ENCODE measurements at regions not wholly inside any gene's neighbourhood (a gene's known extent, or its start where the extent isn't known, plus 50 kb on each side); places are given as distances from the start of the nearest gene placed in this dataset.
"Not testable (repeated sequence)": the region's sequence is repeated elsewhere in the genome, so short reads cannot be mapped to it uniquely, and the experiment has no call there.

GRCh38 chr3:102038477-102039142 lies 189.3 kb downstream of the NFKBIZ start:
- TF ChIP-seq CTCF (IDR thresholded peaks at IDR 0.05; ENCODE audit: partially characterized antibody, unreplicated experiment): no peak
- H3K27ac Mint-ChIP-seq (ENCODE audit: unreplicated experiment): no peak overlapping the region

GRCh38 chr3:102040144-102040543 lies 190.8 kb downstream of the NFKBIZ start:
- not testable (repeated sequence) for H3K27me3 Mint-ChIP-seq (ENCODE audit: unreplicated experiment); H3K4me1 Mint-ChIP-seq (ENCODE audit: low read depth, unreplicated experiment); DNase-seq; H3K9me3 Mint-ChIP-seq (ENCODE audit: unreplicated experiment); H3K4me3 Mint-ChIP-seq (ENCODE audit: unreplicated experiment); H3K27ac Mint-ChIP-seq (ENCODE audit: unreplicated experiment); H3K36me3 Mint-ChIP-seq (ENCODE audit: unreplicated experiment)

More at GRCh38 chr3:102038477-102039142, 189.3 kb downstream of the NFKBIZ start:
- Mint-ChIP-seq H3K4me1 (ENCODE audit: low read depth, unreplicated experiment) (no peaks in the 10 kb centered on the region), H3K36me3 (ENCODE audit: unreplicated experiment) (no peaks in the 10 kb centered on the region), H3K9me3 (ENCODE audit: unreplicated experiment) (peaks cover 3% of the 10 kb centered on the region), H3K27me3 (ENCODE audit: unreplicated experiment) (no peaks in the 10 kb centered on the region), H3K4me3 (ENCODE audit: unreplicated experiment) (no peak overlapping the region)
- DNase-seq: no peak

GRCh38 chr3:102053375-102053989 lies 204.2 kb downstream of the NFKBIZ start:
- H3K36me3 Mint-ChIP-seq (ENCODE audit: unreplicated experiment): no peaks in the 10 kb centered on the region
- no peaks in the 10 kb centered on the region for H3K27me3 Mint-ChIP-seq (ENCODE audit: unreplicated experiment)
- H3K27ac Mint-ChIP-seq (ENCODE audit: unreplicated experiment): no peak overlapping the region
- no peak for TF ChIP-seq CTCF (IDR thresholded peaks at IDR 0.05; ENCODE audit: partially characterized antibody, unreplicated experiment)
- peaks cover under 1% of the 10 kb centered on the region for H3K9me3 Mint-ChIP-seq (ENCODE audit: unreplicated experiment)
- no peak overlapping the region for H3K4me3 Mint-ChIP-seq (ENCODE audit: unreplicated experiment)
- H3K4me1 Mint-ChIP-seq (ENCODE audit: low read depth, unreplicated experiment): peaks cover 2% of the 10 kb centered on the region
- no peak for DNase-seq

GRCh38 chr3:102054543-102055080 lies 205.3 kb downstream of the NFKBIZ start:
- peaks cover 2% of the 10 kb centered on the region for H3K9me3 Mint-ChIP-seq (ENCODE audit: unreplicated experiment)
- TF ChIP-seq CTCF (IDR thresholded peaks at IDR 0.05; ENCODE audit: partially characterized antibody, unreplicated experiment): no peak
- H3K4me3 Mint-ChIP-seq (ENCODE audit: unreplicated experiment): no peak overlapping the region
- H3K36me3 Mint-ChIP-seq (ENCODE audit: unreplicated experiment): no peaks in the 10 kb centered on the region
- no peak for DNase-seq
- no peak overlapping the region for H3K27ac Mint-ChIP-seq (ENCODE audit: unreplicated experiment)
- peaks cover 2% of the 10 kb centered on the region for H3K4me1 Mint-ChIP-seq (ENCODE audit: low read depth, unreplicated experiment)
- H3K27me3 Mint-ChIP-seq (ENCODE audit: unreplicated experiment): no peaks in the 10 kb centered on the region

- Mint-ChIP-seq H3K27ac (ENCODE audit: unreplicated experiment) (no peak overlapping the region), H3K4me3 (ENCODE audit: unreplicated experiment) (no peak overlapping the region), H3K4me1 (ENCODE audit: low read depth, unreplicated experiment) (no peaks in the 10 kb centered on the region), H3K9me3 (ENCODE audit: unreplicated experiment) (peaks cover 2% of the 10 kb centered on the region), H3K27me3 (ENCODE audit: unreplicated experiment) (no peaks in the 10 kb centered on the region), H3K36me3 (ENCODE audit: unreplicated experiment) (no peaks in the 10 kb centered on the region)
- no peak for DNase-seq
- TF ChIP-seq CTCF (IDR thresholded peaks at IDR 0.05; ENCODE audit: partially characterized antibody, unreplicated experiment): no peak
Observed at GRCh38 chr3:102057781-102058421, 208.6 kb downstream of the NFKBIZ start.
